Cardiac septum (tissue), 1 donor: ENCODE measurements at regions not wholly inside any gene's neighbourhood (a gene's known extent, or its start where the extent isn't known, plus 50 kb on each side); places are given as distances from the start of the nearest gene placed in this dataset.
"Not testable (repeated sequence)": the region's sequence is repeated elsewhere in the genome, so short reads cannot be mapped to it uniquely, and the experiment has no call there.

Source experiments
- DNase-seq: peaks from one replicate; pipeline ENCODE4 v3.0.0-alpha.2; 2020; ENCODE audit warnings: low spot score
- intact Hi-C: fragments of 100-400 bp; cut with DNase I; formaldehyde crosslinking; loops from one replicate; pipeline ENCODE4 v1.14.0; 2022
- donor health status: DM: no; HTN: no; CAD: no.

- DNase-seq = no peak
- intact Hi-C loops = no loop called here
These were observed 140.4 kb downstream of the PSAT1 start for GRCh38 chr9:78437296-78437695.

- intact Hi-C loops = no loop called here
These were observed 140.9 kb downstream of the PSAT1 start for GRCh38 chr9:78437806-78438205.

GRCh38 chr9:78438211-78438610, 141.3 kb downstream of the PSAT1 start:
- no peak for DNase-seq
- intact Hi-C loops = no loop called here

More at GRCh38 chr9:78437806-78438205, 140.9 kb downstream of the PSAT1 start:
- no peak for DNase-seq

- DNase-seq = no peak
- intact Hi-C loops = no loop called here
These were observed 141.9 kb downstream of the PSAT1 start for GRCh38 chr9:78438780-78439179.

DNA sequence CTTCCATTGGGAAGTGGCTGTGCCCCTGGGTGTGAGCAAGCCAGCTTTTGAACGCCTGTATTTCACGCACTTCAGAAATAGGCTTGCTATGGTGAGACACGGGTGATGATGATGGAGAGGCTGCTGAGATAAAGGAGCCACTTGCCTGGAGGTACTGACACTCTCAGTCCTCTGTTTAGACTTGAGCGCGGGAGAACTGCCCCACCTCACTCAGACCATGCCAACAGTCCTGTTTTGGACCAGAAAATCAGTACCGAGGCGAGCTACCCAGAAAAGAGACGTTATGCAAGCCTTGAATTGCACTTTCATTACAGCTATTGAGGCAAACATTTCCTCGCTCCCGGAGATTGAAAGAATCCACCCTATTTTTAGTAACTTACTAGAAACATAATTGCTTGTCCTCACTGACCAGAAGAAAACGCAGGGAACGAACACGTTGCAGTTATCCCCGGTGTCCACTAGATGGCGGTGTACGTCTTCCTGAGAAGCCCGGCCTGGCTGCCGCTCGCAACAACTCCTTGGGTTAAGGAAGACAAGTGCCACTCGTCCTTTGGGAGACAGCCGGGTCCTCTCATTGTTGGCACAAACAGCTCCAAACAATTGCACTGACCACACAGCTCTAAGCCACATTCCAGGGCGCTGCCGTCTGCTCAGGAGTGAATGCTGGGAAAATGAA, 142.4 kb downstream of the PSAT1 start:
- intact Hi-C loops = no loop called here
- peak; percentile 86 for DNase-seq

DNA sequence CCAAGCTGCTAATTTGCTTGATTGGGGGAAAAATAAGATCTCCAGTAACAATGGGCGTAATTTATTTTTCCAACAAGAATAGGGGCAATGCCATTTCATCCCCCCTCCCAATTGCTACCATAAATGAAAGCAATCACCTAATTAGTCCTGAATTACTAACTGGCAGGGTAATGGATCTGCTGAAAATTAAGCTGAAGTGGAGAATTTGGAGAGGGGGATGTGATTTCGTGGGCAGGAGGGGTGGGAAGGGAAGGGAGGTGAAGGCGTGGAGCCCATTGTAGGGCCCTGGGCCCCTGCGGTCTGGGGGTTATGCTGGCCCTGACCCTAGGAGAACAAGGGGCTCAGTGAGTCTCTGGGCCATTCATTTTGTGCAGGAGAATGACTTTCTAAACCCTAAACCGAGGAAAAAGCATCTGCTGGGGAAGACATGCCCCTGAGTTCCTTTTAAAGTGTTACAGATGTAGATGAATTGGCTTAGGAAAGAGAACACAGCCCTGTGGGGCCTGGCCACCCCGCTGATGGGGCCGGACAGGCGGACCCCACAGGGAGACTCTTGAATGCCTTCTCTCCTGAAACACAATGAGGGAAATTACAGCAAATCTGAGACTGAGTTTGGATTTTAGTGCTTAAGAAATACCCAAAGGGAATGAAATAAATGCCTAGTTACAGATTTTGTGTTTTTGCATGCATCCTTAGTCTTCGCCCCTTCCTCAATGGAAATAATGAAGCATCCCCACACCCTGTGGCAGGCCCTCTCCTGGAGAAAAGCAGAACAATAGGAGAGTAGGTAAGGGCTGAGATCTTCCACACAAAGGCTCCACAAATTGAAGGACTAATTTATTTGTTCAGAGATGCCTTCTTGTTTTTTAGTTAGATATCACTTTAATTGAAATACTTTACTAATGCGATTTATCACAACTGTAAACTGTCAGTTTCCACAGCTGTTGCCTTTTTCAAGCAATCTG, 143.2 kb downstream of the PSAT1 start:
- DNase-seq = no peak
- intact Hi-C loops = no loop called here

- intact Hi-C loops = no loop called here
- DNase-seq = no peak
These were observed 144.5 kb downstream of the PSAT1 start for GRCh38 chr9:78441396-78441795.

DNA sequence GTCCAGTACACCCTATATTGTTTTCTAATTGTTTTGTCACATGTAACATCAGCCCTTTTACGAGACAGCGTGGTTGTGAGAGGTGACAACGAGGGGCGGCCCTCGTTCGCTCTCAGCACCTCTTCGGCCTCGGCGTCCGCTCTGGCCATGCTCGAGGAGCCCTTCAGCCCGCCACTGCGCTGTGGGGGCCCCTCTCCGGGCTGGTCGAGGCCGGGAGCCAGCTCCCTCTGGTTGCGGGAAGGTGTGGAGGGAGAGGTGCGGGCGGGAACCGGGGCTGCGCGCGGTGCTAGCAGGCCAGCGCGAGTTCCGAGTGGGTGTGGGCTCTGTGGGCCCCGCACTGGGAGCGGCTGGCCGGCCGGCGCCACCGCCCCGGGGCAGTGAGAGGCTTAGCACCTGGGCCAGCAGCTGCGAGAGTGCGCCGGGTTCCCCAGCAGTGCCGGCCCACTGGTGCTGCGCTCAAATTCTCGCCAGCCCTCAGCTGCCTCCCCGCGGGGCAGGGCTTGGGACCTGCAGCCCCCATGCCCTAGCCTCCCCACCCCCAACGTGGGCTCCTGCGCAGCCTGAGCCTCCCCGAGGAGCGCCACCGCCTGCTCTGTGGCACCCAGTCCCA, 145.0 kb downstream of the PSAT1 start:
- no peak for DNase-seq

GRCh38 chr9:78442577-78442976, 145.7 kb downstream of the PSAT1 start:
- DNase-seq, intact Hi-C loops: not testable (repeated sequence)

More for the DNA sequence above, 145.0 kb downstream of the PSAT1 start:
- intact Hi-C loops = no loop called here

- DNase-seq = no peak
- intact Hi-C loops = no loop called here
These were observed 147.0 kb downstream of the PSAT1 start for GRCh38 chr9:78443946-78444345.

- intact Hi-C loops = no loop called here
- DNase-seq = no peak
These were observed 152.2 kb downstream of the PSAT1 start for GRCh38 chr9:78448960-78449673.

DNA sequence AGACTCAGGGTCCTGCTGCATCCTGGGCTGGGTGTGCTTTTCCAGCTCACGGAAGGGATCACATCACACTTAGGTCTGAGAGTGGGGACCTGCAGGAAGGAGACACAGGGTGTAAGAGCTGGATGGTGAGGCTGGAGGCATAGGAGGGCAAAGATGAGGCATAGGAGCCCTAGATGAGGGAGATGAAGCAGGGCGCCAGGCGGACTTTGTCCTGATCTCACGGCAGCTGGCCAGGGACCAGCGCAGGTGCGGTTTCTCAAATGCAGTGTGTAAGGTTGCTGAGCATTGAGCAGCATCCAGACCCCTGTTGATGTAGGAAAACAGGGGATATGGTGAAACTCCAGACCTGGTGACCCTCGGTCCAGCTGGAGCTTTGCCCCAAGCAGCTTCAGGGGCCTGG, 156.5 kb downstream of the PSAT1 start:
- intact Hi-C loops = no loop called here
- no peak for DNase-seq

DNA sequence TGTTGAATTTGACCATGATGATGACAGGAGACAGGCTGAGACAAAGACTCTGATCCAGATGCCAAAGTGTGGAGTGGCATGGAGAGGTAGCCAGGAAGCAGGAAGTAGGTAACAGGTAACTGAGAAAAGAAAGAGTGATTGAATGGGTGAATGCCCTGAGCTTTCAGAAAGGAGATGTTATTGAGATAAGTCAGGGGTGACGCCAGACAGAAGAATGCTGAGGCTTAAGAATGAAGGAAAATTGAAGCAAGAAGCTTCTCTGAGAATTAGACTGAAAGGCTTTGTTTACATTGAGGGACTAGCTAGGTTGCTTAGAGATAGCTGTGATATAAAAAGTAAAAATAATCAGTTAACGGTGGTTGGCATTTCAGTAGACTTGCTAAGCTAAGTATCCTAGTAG, 165.7 kb downstream of the PSAT1 start:
- intact Hi-C loops = no loop called here
- DNase-seq = no peak

GRCh38 chr9:78463750-78464149, 166.8 kb downstream of the PSAT1 start:
- no peak for DNase-seq
- intact Hi-C loops = no loop called here

GRCh38 chr9:78468231-78468630, 171.3 kb downstream of the PSAT1 start:
- DNase-seq = no peak
- intact Hi-C loops = no loop called here

DNA sequence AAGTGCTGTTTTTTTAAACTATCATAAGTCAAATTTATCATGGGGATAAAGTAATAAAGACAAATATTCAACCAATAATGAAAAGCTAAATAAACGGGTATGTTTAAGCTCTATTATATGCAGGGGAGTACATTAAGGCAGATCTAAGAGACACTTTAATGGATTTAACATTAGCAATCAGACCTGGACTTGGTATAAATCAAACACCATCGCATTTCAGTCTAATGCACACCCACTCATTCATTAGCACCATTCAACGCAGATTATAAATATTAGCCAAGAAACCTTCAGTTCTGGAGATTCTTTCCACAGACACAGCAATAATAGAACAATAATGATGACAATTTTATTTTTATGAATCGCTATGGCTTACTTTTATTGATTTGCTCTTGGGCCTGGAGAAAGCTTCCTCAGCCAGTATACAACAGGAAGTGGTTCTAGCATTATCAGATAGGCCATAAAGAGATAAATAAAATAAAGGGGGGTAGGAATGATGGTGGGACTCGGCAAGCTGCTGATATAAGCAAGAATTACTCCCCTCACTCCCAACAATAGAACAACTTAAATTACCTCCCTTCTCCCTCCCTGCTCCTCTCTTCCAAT, 172.2 kb downstream of the PSAT1 start:
- intact Hi-C loops = no loop called here
- DNase-seq = no peak

GRCh38 chr9:78470216-78470615, 173.3 kb downstream of the PSAT1 start:
- intact Hi-C loops = no loop called here
- no peak for DNase-seq

- intact Hi-C loops = no loop called here
- no peak for DNase-seq
These were observed 173.8 kb downstream of the PSAT1 start for GRCh38 chr9:78470741-78471140.

DNA sequence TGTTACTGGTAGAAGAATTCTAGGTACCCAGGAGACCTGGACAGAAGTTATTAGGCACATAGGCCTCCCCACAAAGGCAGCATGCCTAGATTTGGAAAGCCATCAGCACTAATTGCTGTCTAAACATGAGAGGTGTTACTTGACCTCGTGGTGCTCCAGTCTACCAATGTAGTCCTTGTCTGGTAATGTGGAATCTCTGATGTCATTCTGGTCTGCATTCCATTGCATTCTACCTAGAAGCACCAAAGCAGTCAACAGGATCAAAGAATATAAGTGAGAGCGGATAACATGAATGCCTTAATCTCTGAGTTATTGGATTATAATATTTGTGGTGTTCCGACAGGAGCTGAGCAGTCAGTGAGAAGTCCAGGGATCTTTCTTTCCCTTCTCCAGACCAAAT, 175.2 kb downstream of the PSAT1 start:
- intact Hi-C loops = no loop called here
- DNase-seq = no peak
